Body of pancreas (tissue), 4 donors: ENCODE measurements at regions not wholly inside any gene's neighbourhood (a gene's known extent, or its start where the extent isn't known, plus 50 kb on each side); places are given as distances from the start of the nearest gene placed in this dataset.

Experiments
- CTCF ChIP-seq, 7 experiments: fragments of 450-650 bp in 4 of 7; fragments of 200-600 bp in 3 of 7; sonication (generic) in 3 of 7; IDR thresholded peaks; one replicate each; pipeline ENCODE4 v1.5.1; 2016 to 2019; ENCODE audit warnings: antibody characterized with exemption in 7 of 7
- POLR2A ChIP-seq, 3 donors: fragments of 450-650 bp; IDR thresholded peaks; one replicate each; pipeline ENCODE4 v1.6.1; 2016; ENCODE audit warnings: antibody characterized with exemption in 3 of 3, mild to moderate bottlenecking in 2 of 3

GRCh38 chr13:75202981-75203380 is 279.0 kb downstream of the TBC1D4 start:
- TF ChIP-seq CTCF (IDR thresholded peaks at IDR 0.05) (no peak), POLR2A (IDR thresholded peaks at IDR 0.05) (no peak)
